Esophagus squamous epithelium (tissue), 4 donors: ENCODE measurements at regions not wholly inside any gene's neighbourhood (a gene's known extent, or its start where the extent isn't known, plus 50 kb on each side); places are given as distances from the start of the nearest gene placed in this dataset.

Experiments used
- POLR2A ChIP-seq, 4 donors: fragments of 450-650 bp; IDR thresholded peaks; one replicate each; pipeline ENCODE4 v1.6.1; 2017; ENCODE audit warnings: antibody characterized with exemption in 4 of 4, mild to moderate bottlenecking in 4 of 4, moderate library complexity in 3 of 4
- TF ChIP-seq, protein P1 (sequence below), 6 experiments: fragments of 450-650 bp in 4 of 6; fragments of 200-600 bp in 2 of 6; sonication (generic) in 2 of 6; IDR thresholded peaks; one replicate each; pipeline ENCODE4 v1.5.1; 2016 to 2019; ENCODE audit warnings: antibody characterized with exemption in 6 of 6, mild to moderate bottlenecking in 4 of 6, moderate library complexity in 4 of 6

DNA sequence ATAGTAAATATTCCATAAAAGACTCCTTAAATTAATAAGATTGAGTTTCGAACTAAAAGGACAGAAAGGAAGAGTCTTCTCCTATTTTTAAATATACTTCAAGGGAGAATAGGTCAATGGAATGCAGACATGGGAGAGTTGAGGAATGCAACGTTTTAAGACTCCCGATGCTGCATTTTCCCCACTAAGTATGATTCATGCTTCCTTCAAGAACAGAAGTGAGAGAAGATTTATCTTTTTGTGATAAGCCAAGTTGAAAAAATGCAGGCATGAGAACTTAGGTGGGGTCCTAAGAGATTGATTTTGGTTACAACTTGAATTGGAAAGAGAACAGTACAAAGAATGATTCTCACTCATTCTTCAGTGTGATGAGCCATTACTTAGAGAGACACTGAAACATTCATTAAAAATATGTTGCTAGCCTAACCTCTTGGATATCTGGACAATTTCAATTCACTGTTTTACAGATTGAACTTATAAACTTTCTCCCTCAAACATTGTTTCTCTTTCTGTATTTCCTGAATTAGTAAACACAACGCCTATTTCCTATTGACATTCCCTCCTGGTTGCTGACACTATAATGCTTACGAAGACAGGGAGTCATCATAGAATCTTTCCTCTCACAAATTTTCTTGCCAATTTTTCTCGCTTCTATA, 1666.1 kb upstream of the WWC1 start:
- no peak for TF ChIP-seq POLR2A (IDR thresholded peaks at IDR 0.05)
- TF ChIP-seq, protein P1, sequence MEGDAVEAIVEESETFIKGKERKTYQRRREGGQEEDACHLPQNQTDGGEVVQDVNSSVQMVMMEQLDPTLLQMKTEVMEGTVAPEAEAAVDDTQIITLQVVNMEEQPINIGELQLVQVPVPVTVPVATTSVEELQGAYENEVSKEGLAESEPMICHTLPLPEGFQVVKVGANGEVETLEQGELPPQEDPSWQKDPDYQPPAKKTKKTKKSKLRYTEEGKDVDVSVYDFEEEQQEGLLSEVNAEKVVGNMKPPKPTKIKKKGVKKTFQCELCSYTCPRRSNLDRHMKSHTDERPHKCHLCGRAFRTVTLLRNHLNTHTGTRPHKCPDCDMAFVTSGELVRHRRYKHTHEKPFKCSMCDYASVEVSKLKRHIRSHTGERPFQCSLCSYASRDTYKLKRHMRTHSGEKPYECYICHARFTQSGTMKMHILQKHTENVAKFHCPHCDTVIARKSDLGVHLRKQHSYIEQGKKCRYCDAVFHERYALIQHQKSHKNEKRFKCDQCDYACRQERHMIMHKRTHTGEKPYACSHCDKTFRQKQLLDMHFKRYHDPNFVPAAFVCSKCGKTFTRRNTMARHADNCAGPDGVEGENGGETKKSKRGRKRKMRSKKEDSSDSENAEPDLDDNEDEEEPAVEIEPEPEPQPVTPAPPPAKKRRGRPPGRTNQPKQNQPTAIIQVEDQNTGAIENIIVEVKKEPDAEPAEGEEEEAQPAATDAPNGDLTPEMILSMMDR (IDR thresholded peaks at IDR 0.05), result no peak
